Caco-2 (cell line): ENCODE measurements at regions not wholly inside any gene's neighbourhood (a gene's known extent, or its start where the extent isn't known, plus 50 kb on each side); places are given as distances from the start of the nearest gene placed in this dataset.

Experiments
- BruUV-seq: library from RNA; stranded (reverse); fragments of 400-500 nt; replicated peaks from 2 replicates; lab custom pipeline; 2021; lab: Mats Ljungman, UMichigan
- CTCF ChIA-PET: fragments of 300-600 bp; sonication (Branson Sonifier 250); formaldehyde crosslinking; loops from one replicate; lab custom pipeline; 2022; ENCODE audit warnings: antibody characterized with exemption; lab: Charles Lee
- POLR2A ChIA-PET: fragments of 300-600 bp; sonication (Branson Sonifier 250); formaldehyde crosslinking; loops from one replicate; lab custom pipeline; 2022; ENCODE audit warnings: antibody characterized with exemption; lab: Charles Lee
- DNase-seq, 2 experiments: peaks; one replicate each; pipeline versions ENCODE4 v3.0.0 to v3.0.0-alpha.2; 2020 to 2022
- H3K27me3 ChIP-seq: replicated peaks from 2 replicates; pipeline ENCODE4 v1.6.0; 2011; ENCODE audit warnings: low read length; ENCODE audit not compliant: control insufficient read depth, insufficient read depth
- H3K36me3 ChIP-seq: 2 replicates; pipeline ENCODE4 v1.5.1; 2011; ENCODE audit warnings: low read length; ENCODE audit not compliant: control insufficient read depth, insufficient read depth
- H3K4me1 ChIP-seq: fragments of 250-450 bp; sonication (Bioruptor Pico); 2 replicates; pipeline ENCODE4 v1.5.1; 2020; ENCODE audit warnings: mild to moderate bottlenecking
- H3K4me3 ChIP-seq: 2 replicates; pipeline ENCODE4 v1.5.1; 2011; ENCODE audit warnings: low read depth, mild to moderate bottlenecking, control low read depth, low read length
- H3K9me3 ChIP-seq: fragments of 250-450 bp; sonication (Bioruptor Pico); 2 replicates; pipeline ENCODE4 v1.5.1; 2020; ENCODE audit warnings: mild to moderate bottlenecking, moderate library complexity
- H3K27ac Mint-ChIP-seq: one replicate; pipeline ENCODE4 v1.8.0; 2022; ENCODE audit warnings: mixed read lengths; ENCODE audit not compliant: unreplicated experiment
- H3K27me3 Mint-ChIP-seq: one replicate; pipeline ENCODE4 v1.8.0; 2022; ENCODE audit warnings: mixed read lengths; ENCODE audit not compliant: insufficient read depth, unreplicated experiment
- H3K36me3 Mint-ChIP-seq: one replicate; pipeline ENCODE4 v1.8.0; 2022; ENCODE audit warnings: mild to moderate bottlenecking, mixed read lengths; ENCODE audit not compliant: insufficient read depth, unreplicated experiment
- H3K4me1 Mint-ChIP-seq: one replicate; pipeline ENCODE4 v1.8.0; 2022; ENCODE audit warnings: low read depth, mixed read lengths; ENCODE audit not compliant: unreplicated experiment
- H3K4me3 Mint-ChIP-seq: one replicate; pipeline ENCODE4 v1.8.0; 2022; ENCODE audit warnings: mild to moderate bottlenecking, moderate library complexity, mixed read lengths; ENCODE audit not compliant: unreplicated experiment
- H3K9me3 Mint-ChIP-seq: one replicate; pipeline ENCODE4 v1.8.0; 2022; ENCODE audit warnings: mixed read lengths; ENCODE audit not compliant: unreplicated experiment
- intact Hi-C: fragments of 100-400 bp; cut with micrococcal nuclease; formaldehyde crosslinking; loops from one replicate; pipeline ENCODE4 v1.10.0; 2022; ENCODE audit not compliant: unreplicated experiment
- TF ChIP-seq, protein P1 (sequence below), 2 experiments: fragments of 200-600 bp in 1 of 2; IDR thresholded peaks; 1 replicate in 1 of 2; 2 replicates in 1 of 2; pipeline versions ENCODE4 v1.5.1 to v1.8.0; 2011 to 2022; ENCODE audit warnings: antibody characterized with exemption in 1 of 2, control low read depth in 1 of 2, inconsistent platforms in 1 of 2, low read depth in 1 of 2, low read length in 1 of 2, mild to moderate bottlenecking in 1 of 2, moderate library complexity in 1 of 2; ENCODE audit not compliant: insufficient read depth in 1 of 2, severe bottlenecking in 1 of 2, unreplicated experiment in 1 of 2

DNA sequence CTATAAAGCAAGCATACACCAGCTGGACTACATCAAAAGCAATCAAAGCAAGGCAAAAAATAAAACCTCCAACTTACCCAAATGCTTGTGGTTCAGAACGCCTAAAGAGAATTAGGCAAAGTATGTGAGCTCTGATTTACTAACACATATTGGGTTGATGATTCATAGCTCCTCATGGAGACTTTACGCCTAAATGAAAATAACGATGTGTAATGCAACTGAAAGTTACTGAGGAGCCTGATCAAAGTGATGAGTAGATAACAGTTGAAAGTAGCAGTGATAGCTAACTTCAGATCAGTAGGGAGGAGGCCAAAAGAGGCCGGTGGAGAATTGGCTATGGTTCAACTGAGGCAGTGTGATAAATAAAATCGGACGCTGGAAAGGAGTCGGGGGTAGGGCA, 85.0 kb downstream of the MPP7 start:
- Mint-ChIP-seq H3K36me3 (peaks cover 11% of the 10 kb centered on the region), H3K27me3 (no peaks in the 10 kb centered on the region), H3K27ac (no peak overlapping the region), H3K4me3 (no peak overlapping the region), H3K4me1 (peaks cover 54% of the 10 kb centered on the region), H3K9me3 (no peaks in the 10 kb centered on the region)
- BruUV-seq, result no TSS peak
- H3K36me3 ChIP-seq, result no peaks in the 10 kb centered on the region
- no peaks in the 10 kb centered on the region for H3K27me3 ChIP-seq
- DNase-seq, result no peak
- ChIA-PET CTCF (no interaction called here), POLR2A (interaction anchor here (0.5 kb wide), 1 partner anchor 85 kb away, joined by 3 read pairs; the partner anchor contains the start of gene MPP7)
- intact Hi-C loops, result no loop called here
- H3K9me3 ChIP-seq, result no peaks in the 10 kb centered on the region
- peaks cover 70% of the 10 kb centered on the region for H3K4me1 ChIP-seq
- H3K4me3 ChIP-seq, result no peak overlapping the region
- TF ChIP-seq, protein P1, sequence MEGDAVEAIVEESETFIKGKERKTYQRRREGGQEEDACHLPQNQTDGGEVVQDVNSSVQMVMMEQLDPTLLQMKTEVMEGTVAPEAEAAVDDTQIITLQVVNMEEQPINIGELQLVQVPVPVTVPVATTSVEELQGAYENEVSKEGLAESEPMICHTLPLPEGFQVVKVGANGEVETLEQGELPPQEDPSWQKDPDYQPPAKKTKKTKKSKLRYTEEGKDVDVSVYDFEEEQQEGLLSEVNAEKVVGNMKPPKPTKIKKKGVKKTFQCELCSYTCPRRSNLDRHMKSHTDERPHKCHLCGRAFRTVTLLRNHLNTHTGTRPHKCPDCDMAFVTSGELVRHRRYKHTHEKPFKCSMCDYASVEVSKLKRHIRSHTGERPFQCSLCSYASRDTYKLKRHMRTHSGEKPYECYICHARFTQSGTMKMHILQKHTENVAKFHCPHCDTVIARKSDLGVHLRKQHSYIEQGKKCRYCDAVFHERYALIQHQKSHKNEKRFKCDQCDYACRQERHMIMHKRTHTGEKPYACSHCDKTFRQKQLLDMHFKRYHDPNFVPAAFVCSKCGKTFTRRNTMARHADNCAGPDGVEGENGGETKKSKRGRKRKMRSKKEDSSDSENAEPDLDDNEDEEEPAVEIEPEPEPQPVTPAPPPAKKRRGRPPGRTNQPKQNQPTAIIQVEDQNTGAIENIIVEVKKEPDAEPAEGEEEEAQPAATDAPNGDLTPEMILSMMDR (IDR thresholded peaks at IDR 0.05; ENCODE audit: insufficient read depth in 1 of 2, low read depth in 1 of 2, low read length in 1 of 2, severe bottlenecking in 1 of 2, unreplicated experiment in 1 of 2), result no peak

DNA sequence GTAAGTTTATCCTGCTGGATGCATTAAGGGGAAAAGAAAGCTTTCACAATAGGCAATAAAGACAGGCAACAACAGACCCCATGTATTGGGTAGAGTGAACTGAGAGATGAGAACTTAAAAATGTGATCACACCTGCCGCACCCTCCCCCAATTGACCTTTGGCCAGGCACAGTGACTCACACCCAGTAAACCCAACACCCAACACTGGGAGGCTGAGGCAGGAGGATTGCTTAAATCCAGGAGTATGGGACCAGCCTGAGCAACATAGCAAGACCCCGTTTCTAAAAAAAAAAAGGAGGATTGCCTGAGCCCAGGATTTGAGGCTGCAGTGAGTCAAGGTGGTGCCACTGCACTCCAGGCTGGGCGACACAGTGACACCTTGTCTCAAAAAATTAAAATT, 86.9 kb downstream of the MPP7 start:
- no peak overlapping the region for H3K4me3 Mint-ChIP-seq
- no peaks in the 10 kb centered on the region for H3K27me3 ChIP-seq
- no peaks in the 10 kb centered on the region for H3K27me3 Mint-ChIP-seq
- no peaks in the 10 kb centered on the region for H3K9me3 Mint-ChIP-seq
- H3K9me3 ChIP-seq, result no peaks in the 10 kb centered on the region
- no peaks in the 10 kb centered on the region for H3K36me3 ChIP-seq
- TF ChIP-seq, protein P1 (IDR thresholded peaks at IDR 0.05; ENCODE audit: insufficient read depth in 1 of 2, low read depth in 1 of 2, low read length in 1 of 2, severe bottlenecking in 1 of 2, unreplicated experiment in 1 of 2), result no peak
- intact Hi-C loops, result no loop called here
- CTCF ChIA-PET, result no interaction called here
- DNase-seq, result peak; percentile 69 to 80
- BruUV-seq, result no TSS peak
- peaks cover 70% of the 10 kb centered on the region for H3K4me1 ChIP-seq
- no peak overlapping the region for H3K4me3 ChIP-seq
- POLR2A ChIA-PET, result interaction anchor here (0.5 kb wide), 1 partner anchor 325 kb away, joined by 9 read pairs; no protein-coding TSS in a partner anchor
- peaks cover 19% of the 10 kb centered on the region for H3K36me3 Mint-ChIP-seq
- no peak overlapping the region for H3K27ac Mint-ChIP-seq
- peaks cover 57% of the 10 kb centered on the region for H3K4me1 Mint-ChIP-seq

DNA sequence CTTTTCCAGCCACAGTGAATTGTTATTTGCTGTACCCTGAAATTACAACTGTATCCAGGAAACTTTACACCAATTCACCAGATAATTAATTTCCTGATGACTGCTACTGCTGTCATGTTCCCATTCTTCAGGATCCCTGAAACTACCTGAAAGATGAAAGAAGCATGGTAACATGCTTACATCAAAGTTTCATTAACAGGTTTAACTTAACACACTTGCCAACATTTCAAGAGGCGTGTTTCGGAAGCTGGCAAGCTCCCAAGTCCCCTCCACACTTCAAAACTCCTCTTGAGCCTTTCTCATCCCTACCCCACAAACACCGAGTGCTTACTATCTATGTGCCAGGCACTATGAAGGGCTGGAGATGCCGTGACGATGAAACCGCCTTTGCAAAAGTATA, 88.6 kb downstream of the MPP7 start:
- H3K4me1 ChIP-seq, result peaks cover 53% of the 10 kb centered on the region
- Mint-ChIP-seq H3K4me3 (no peak overlapping the region), H3K36me3 (peaks cover 19% of the 10 kb centered on the region), H3K27me3 (no peaks in the 10 kb centered on the region), H3K9me3 (no peaks in the 10 kb centered on the region), H3K27ac (peak overlapping the region; percentile 57), H3K4me1 (peaks cover 47% of the 10 kb centered on the region)
- DNase-seq, result no peak
- H3K36me3 ChIP-seq, result no peaks in the 10 kb centered on the region
- intact Hi-C loops, result no loop called here
- H3K9me3 ChIP-seq, result no peaks in the 10 kb centered on the region
- ChIA-PET POLR2A (no interaction called here), CTCF (no interaction called here)
- H3K4me3 ChIP-seq, result no peak overlapping the region
- BruUV-seq, result no TSS peak
- H3K27me3 ChIP-seq, result no peaks in the 10 kb centered on the region
- TF ChIP-seq, protein P1 (IDR thresholded peaks at IDR 0.05; ENCODE audit: insufficient read depth in 1 of 2, low read depth in 1 of 2, low read length in 1 of 2, severe bottlenecking in 1 of 2, unreplicated experiment in 1 of 2), result no peak
